Thymus (tissue), 11 donors: ENCODE measurements at regions not wholly inside any gene's neighbourhood (a gene's known extent, or its start where the extent isn't known, plus 50 kb on each side); places are given as distances from the start of the nearest gene placed in this dataset.

Experiments
- DNase-seq, 9 donors: peaks; one replicate each; pipeline ENCODE4 v3.0.0-alpha.2; 2013; ENCODE audit warnings: low spot score in 9 of 9, low read depth in 6 of 9, missing footprints in 1 of 9
- H3K27ac ChIP-seq, 2 donors: one replicate each; pipeline ENCODE4 v1.5.1; 2013; ENCODE audit warnings: control low read depth in 1 of 2, low read depth in 1 of 2, low read length in 1 of 2, mild to moderate bottlenecking in 1 of 2, moderate library complexity in 1 of 2
- H3K27me3 ChIP-seq, 2 donors: one replicate each; pipeline ENCODE4 v1.5.1; 2013; ENCODE audit warnings: low read length in 1 of 2; ENCODE audit not compliant: control insufficient read depth in 2 of 2, insufficient read depth in 1 of 2
- H3K36me3 ChIP-seq, 2 donors: one replicate each; pipeline ENCODE4 v1.5.1; 2013; ENCODE audit warnings: low read length in 1 of 2, mild to moderate bottlenecking in 1 of 2, moderate library complexity in 1 of 2; ENCODE audit not compliant: control insufficient read depth in 2 of 2, insufficient read depth in 2 of 2
- H3K4me1 ChIP-seq, 2 donors: one replicate each; pipeline ENCODE4 v1.5.1; 2013; ENCODE audit warnings: low read length in 2 of 2; ENCODE audit not compliant: control insufficient read depth in 2 of 2, insufficient read depth in 2 of 2
- H3K4me3 ChIP-seq, 2 donors: one replicate each; pipeline ENCODE4 v1.5.1; 2013; ENCODE audit warnings: low read length in 2 of 2, control low read depth in 1 of 2, mild to moderate bottlenecking in 1 of 2
- H3K9me3 ChIP-seq, 2 donors: one replicate each; pipeline ENCODE4 v1.5.1; 2013; ENCODE audit warnings: low read length in 1 of 2, mild to moderate bottlenecking in 1 of 2; ENCODE audit not compliant: control insufficient read depth in 2 of 2, insufficient read depth in 1 of 2
- WGBS: extraction: QIAGEN DNeasy Blood & Tissue Kit; methylation state at CpG from one replicate; pipeline ENCODE4 v1.1.7; 2013; 5-methylcytosine and 5-hydroxymethylcytosine counted together
- donor health status: healthy.

- 88% methylated on average over 4 of the region's 4 CpGs for WGBS
- Histone ChIP-seq H3K4me3 (no peak overlapping the region), H3K9me3 (no peaks in the 10 kb centered on the region), H3K36me3 (no peaks in the 10 kb centered on the region), H3K4me1 (no peaks in the 10 kb centered on the region), H3K27me3 (no peaks in the 10 kb centered on the region), H3K27ac (no peak overlapping the region)
- DNase-seq: no peak
These were observed 668.8 kb upstream of the TENM4 start for GRCh38 chr11:80109652-80110051.

GRCh38 chr11:80109031-80109430 lies 668.2 kb upstream of the TENM4 start:
- no peaks in the 10 kb centered on the region for H3K4me1 ChIP-seq
- H3K27me3 ChIP-seq: no peaks in the 10 kb centered on the region
- H3K27ac ChIP-seq: no peak overlapping the region
- H3K9me3 ChIP-seq: no peaks in the 10 kb centered on the region
- H3K4me3 ChIP-seq: no peak overlapping the region
- no peak for DNase-seq
- no peaks in the 10 kb centered on the region for H3K36me3 ChIP-seq
- 94% methylated on average over 3 of the region's 3 CpGs for WGBS

- Histone ChIP-seq H3K9me3 (no peaks in the 10 kb centered on the region), H3K27ac (no peak overlapping the region), H3K4me3 (no peak overlapping the region), H3K36me3 (no peaks in the 10 kb centered on the region), H3K4me1 (no peaks in the 10 kb centered on the region), H3K27me3 (no peaks in the 10 kb centered on the region)
- 88% methylated on average over 1 of the region's 1 CpG for WGBS
- DNase-seq: no peak
These were observed 666.6 kb upstream of the TENM4 start for GRCh38 chr11:80107415-80107814.

GRCh38 chr11:80104191-80104590 lies 663.4 kb upstream of the TENM4 start:
- no peaks in the 10 kb centered on the region for H3K9me3 ChIP-seq
- no peak overlapping the region for H3K4me3 ChIP-seq
- 69% methylated on average over 4 of the region's 4 CpGs for WGBS
- no peak for DNase-seq
- H3K36me3 ChIP-seq: no peaks in the 10 kb centered on the region
- no peak overlapping the region for H3K27ac ChIP-seq
- no peaks in the 10 kb centered on the region for H3K27me3 ChIP-seq
- no peaks in the 10 kb centered on the region for H3K4me1 ChIP-seq

GRCh38 chr11:80103142-80103859 lies 662.5 kb upstream of the TENM4 start:
- Histone ChIP-seq H3K4me3 (no peak overlapping the region), H3K36me3 (no peaks in the 10 kb centered on the region), H3K9me3 (no peaks in the 10 kb centered on the region), H3K27me3 (no peaks in the 10 kb centered on the region), H3K27ac (no peak overlapping the region), H3K4me1 (no peaks in the 10 kb centered on the region)
- 98% methylated on average over 4 of the region's 4 CpGs for WGBS
- no peak for DNase-seq

- Histone ChIP-seq H3K9me3 (no peaks in the 10 kb centered on the region), H3K27ac (no peak overlapping the region), H3K4me1 (no peaks in the 10 kb centered on the region), H3K4me3 (no peak overlapping the region), H3K36me3 (no peaks in the 10 kb centered on the region), H3K27me3 (no peaks in the 10 kb centered on the region)
- DNase-seq: no peak
- 93% methylated on average over 4 of the region's 4 CpGs for WGBS
These were observed 656.3 kb upstream of the TENM4 start for GRCh38 chr11:80097146-80097545.

GRCh38 chr11:80096736-80097135 lies 655.9 kb upstream of the TENM4 start:
- Histone ChIP-seq H3K27me3 (no peaks in the 10 kb centered on the region), H3K9me3 (no peaks in the 10 kb centered on the region), H3K4me1 (no peaks in the 10 kb centered on the region), H3K27ac (no peak overlapping the region), H3K36me3 (no peaks in the 10 kb centered on the region), H3K4me3 (no peak overlapping the region)
- DNase-seq: no peak
- 84% methylated on average over 3 of the region's 3 CpGs for WGBS

GRCh38 chr11:80086496-80087055 lies 645.7 kb upstream of the TENM4 start:
- no peaks in the 10 kb centered on the region for H3K4me1 ChIP-seq
- H3K27me3 ChIP-seq: no peaks in the 10 kb centered on the region
- DNase-seq: no peak
- WGBS: 96% methylated on average over 1 of the region's 1 CpG
- no peaks in the 10 kb centered on the region for H3K36me3 ChIP-seq
- H3K9me3 ChIP-seq: no peaks in the 10 kb centered on the region
- H3K4me3 ChIP-seq: no peak overlapping the region
- no peak overlapping the region for H3K27ac ChIP-seq

- H3K4me1 ChIP-seq: no peaks in the 10 kb centered on the region
- WGBS: 55% methylated on average over 2 of the region's 2 CpGs
- DNase-seq: no peak
- H3K36me3 ChIP-seq: no peaks in the 10 kb centered on the region
- H3K4me3 ChIP-seq: no peak overlapping the region
- H3K27me3 ChIP-seq: no peaks in the 10 kb centered on the region
- no peak overlapping the region for H3K27ac ChIP-seq
- H3K9me3 ChIP-seq: no peaks in the 10 kb centered on the region
These were observed 644.7 kb upstream of the TENM4 start for GRCh38 chr11:80085563-80085962.
